Loucy (cell line): ENCODE measurements at regions not wholly inside any gene's neighbourhood (a gene's known extent, or its start where the extent isn't known, plus 50 kb on each side); places are given as distances from the start of the nearest gene placed in this dataset.

Experiments used
- H2AFZ ChIP-seq: fragments of 200-600 bp; sonication (generic); 2 replicates; pipeline ENCODE4 v1.6.0; 2016; ENCODE audit warnings: antibody characterized with exemption, mild to moderate bottlenecking, low read length, moderate library complexity
- H3F3A ChIP-seq: fragments of 200-600 bp; 2 replicates; pipeline ENCODE4 v1.6.0; 2016; ENCODE audit warnings: antibody characterized with exemption, low read depth, mild to moderate bottlenecking
- H3K27me3 ChIP-seq: fragments of 200-600 bp; sonication (generic); 2 replicates; pipeline ENCODE4 v1.6.1; 2014; ENCODE audit warnings: low read length, mild to moderate bottlenecking; ENCODE audit not compliant: insufficient read depth, poor library complexity, severe bottlenecking
- H3K36me3 ChIP-seq: fragments of 200-600 bp; sonication (generic); 2 replicates; pipeline ENCODE4 v1.6.1; 2016; ENCODE audit warnings: low read length; ENCODE audit not compliant: insufficient read depth
- H3K4me1 ChIP-seq: fragments of 200-600 bp; sonication (generic); 2 replicates; pipeline ENCODE4 v1.5.1; 2014; ENCODE audit warnings: low read length, mild to moderate bottlenecking; ENCODE audit not compliant: insufficient read depth, poor library complexity, severe bottlenecking
- H3K4me2 ChIP-seq: fragments of 200-600 bp; sonication (generic); 2 replicates; pipeline ENCODE4 v1.6.0; 2014; ENCODE audit warnings: antibody characterized with exemption, low read length, low read depth, mild to moderate bottlenecking; ENCODE audit not compliant: poor library complexity, severe bottlenecking
- H3K4me3 ChIP-seq: fragments of 200-600 bp; sonication (generic); 2 replicates; pipeline ENCODE4 v1.5.1; 2014; ENCODE audit warnings: low read length, mild to moderate bottlenecking, mixed read lengths; ENCODE audit not compliant: poor library complexity, severe bottlenecking
- H3K79me2 ChIP-seq: fragments of 200-600 bp; sonication (generic); 2 replicates; pipeline ENCODE4 v1.6.1; 2014; ENCODE audit warnings: low read length; ENCODE audit not compliant: insufficient read depth
- H3K9ac ChIP-seq: fragments of 200-600 bp; sonication (generic); 2 replicates; pipeline ENCODE4 v1.6.0; 2014; ENCODE audit warnings: mild to moderate bottlenecking, low read depth, low read length, moderate library complexity; ENCODE audit not compliant: poor library complexity, severe bottlenecking
- H3K9me2 ChIP-seq: fragments of 200-600 bp; sonication (generic); replicated peaks from 2 replicates; pipeline ENCODE4 v1.6.1; 2016; ENCODE audit warnings: low read depth, low read length, mixed read lengths
- H3K9me3 ChIP-seq: fragments of 200-600 bp; sonication (generic); 2 replicates; pipeline ENCODE4 v1.6.1; 2014; ENCODE audit warnings: mild to moderate bottlenecking, antibody characterized with exemption, low read length, low read depth; ENCODE audit not compliant: insufficient read depth
- H4K20me1 ChIP-seq: fragments of 200-600 bp; sonication (generic); 2 replicates; pipeline ENCODE4 v1.6.0; 2014; ENCODE audit warnings: antibody characterized with exemption, low read length, mild to moderate bottlenecking; ENCODE audit not compliant: insufficient read depth, poor library complexity, severe bottlenecking
- CTCF ChIP-seq: fragments of 200-600 bp; sonication (generic); conservative IDR thresholded peaks from 2 replicates; pipeline ENCODE4 v1.5.1; 2014; ENCODE audit warnings: mild to moderate bottlenecking, antibody characterized with exemption, low read length
- EZH2phosphoT487 ChIP-seq: fragments of 200-600 bp; IDR thresholded peaks from 2 replicates; pipeline ENCODE4 v1.6.1; 2018; ENCODE audit warnings: antibody characterized with exemption, mild to moderate bottlenecking, moderate library complexity, borderline replicate concordance

- TF ChIP-seq EZH2phosphoT487 (no peak), CTCF (no peak)
- no peak overlapping the region for H3K4me3 ChIP-seq
- H3K79me2 ChIP-seq: no peaks in the 10 kb centered on the region
These were observed 652.1 kb downstream of the HACE1 start for GRCh38 chr6:104207635-104208034.

GRCh38 chr6:104201557-104201956, 658.2 kb downstream of the HACE1 start:
- no peaks in the 10 kb centered on the region for H3K27me3 ChIP-seq
- no peaks in the 10 kb centered on the region for H3K36me3 ChIP-seq
- no peak overlapping the region for H3K9ac ChIP-seq
- no peaks in the 10 kb centered on the region for H3K79me2 ChIP-seq
- no peak overlapping the region for H3K4me2 ChIP-seq
- no peaks in the 10 kb centered on the region for H3K9me3 ChIP-seq
- no peaks in the 10 kb centered on the region for H3K9me2 ChIP-seq
- no peaks in the 10 kb centered on the region for H4K20me1 ChIP-seq
- TF ChIP-seq EZH2phosphoT487: no peak
- no peak for TF ChIP-seq CTCF
- H3K4me1 ChIP-seq: no peaks in the 10 kb centered on the region
- H3F3A ChIP-seq: no peaks in the 10 kb centered on the region
- H2AFZ ChIP-seq: no peak overlapping the region
- no peak overlapping the region for H3K4me3 ChIP-seq

More at GRCh38 chr6:104207635-104208034, 652.1 kb downstream of the HACE1 start:
- H3K9me3 ChIP-seq: no peaks in the 10 kb centered on the region
- peaks cover 5% of the 10 kb centered on the region for H3K27me3 ChIP-seq
- no peak overlapping the region for H3K4me2 ChIP-seq
- H3F3A ChIP-seq: no peaks in the 10 kb centered on the region
- no peaks in the 10 kb centered on the region for H3K9me2 ChIP-seq
- H3K9ac ChIP-seq: no peak overlapping the region
- H3K36me3 ChIP-seq: no peaks in the 10 kb centered on the region
- H3K4me1 ChIP-seq: no peaks in the 10 kb centered on the region
- no peak overlapping the region for H2AFZ ChIP-seq
- no peaks in the 10 kb centered on the region for H4K20me1 ChIP-seq

- no peaks in the 10 kb centered on the region for H3K79me2 ChIP-seq
- no peak overlapping the region for H3K4me2 ChIP-seq
- no peaks in the 10 kb centered on the region for H3F3A ChIP-seq
- no peak overlapping the region for H3K4me3 ChIP-seq
- H2AFZ ChIP-seq: no peak overlapping the region
- H4K20me1 ChIP-seq: no peaks in the 10 kb centered on the region
- H3K27me3 ChIP-seq: no peaks in the 10 kb centered on the region
- no peaks in the 10 kb centered on the region for H3K9me2 ChIP-seq
- H3K9ac ChIP-seq: no peak overlapping the region
- H3K4me1 ChIP-seq: no peaks in the 10 kb centered on the region
- peaks cover 4% of the 10 kb centered on the region; the same call in 1 of the 2 replicates for H3K9me3 ChIP-seq
- no peaks in the 10 kb centered on the region for H3K36me3 ChIP-seq
- TF ChIP-seq CTCF: no peak
These were observed 672.1 kb downstream of the HACE1 start for GRCh38 chr6:104187616-104188015.
